D721Med (cell line): ENCODE measurements at regions not wholly inside any gene's neighbourhood (a gene's known extent, or its start where the extent isn't known, plus 50 kb on each side); places are given as distances from the start of the nearest gene placed in this dataset.
"Not testable (repeated sequence)": the region's sequence is repeated elsewhere in the genome, so short reads cannot be mapped to it uniquely, and the experiment has no call there.

ENCODE experiments used
- DNase-seq: peaks from one replicate; pipeline ENCODE4 v3.0.0; 2011; ENCODE audit warnings: low spot score; ENCODE audit not compliant: insufficient read length
- FAIRE-seq: peaks from 2 replicates; lab custom pipeline; 2011; peaks lifted over from hg19 to GRCh38; lab: Jason Lieb, UNC
- CTCF ChIP-seq: IDR thresholded peaks from 2 replicates; pipeline ENCODE4 v1.5.1; 2012; ENCODE audit warnings: mild to moderate bottlenecking, control low read depth; ENCODE audit not compliant: insufficient read depth; ENCODE audit errors: missing control alignments

DNA sequence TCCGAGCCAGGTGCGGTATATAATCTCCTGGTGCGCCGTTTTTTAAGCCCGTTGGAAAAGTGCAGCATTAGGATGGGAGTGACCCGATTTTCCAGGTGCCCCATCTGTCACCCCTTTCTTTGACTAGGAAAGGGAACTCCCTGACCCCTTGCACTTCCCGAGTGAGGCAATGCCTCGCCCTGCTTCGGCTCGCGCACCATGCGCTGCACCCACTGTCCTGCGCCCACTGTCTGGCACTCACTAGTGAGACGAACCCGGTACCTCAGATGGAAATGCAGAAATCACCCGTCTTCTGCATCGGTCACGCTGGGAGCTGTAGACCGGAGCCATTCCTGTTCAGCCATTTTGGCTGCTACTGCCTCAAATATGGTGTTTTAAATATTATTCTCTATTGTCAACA lies 198.0 kb downstream of the MEIS1 start:
- FAIRE-seq, DNase-seq: not testable (repeated sequence)

GRCh38 chr2:66633631-66634030 lies 198.7 kb downstream of the MEIS1 start:
- FAIRE-seq: no peak
- TF ChIP-seq CTCF: no peak
- DNase-seq: no peak

- no peak for TF ChIP-seq CTCF
- FAIRE-seq (no peak), DNase-seq (no peak)
Measured at GRCh38 chr2:66634784-66635183, 199.9 kb downstream of the MEIS1 start.

GRCh38 chr2:66641685-66642084 lies 206.8 kb downstream of the MEIS1 start:
- DNase-seq: no peak
- no peak for TF ChIP-seq CTCF
- FAIRE-seq: no peak

GRCh38 chr2:66648081-66648480 lies 213.2 kb downstream of the MEIS1 start:
- DNase-seq, FAIRE-seq: not testable (repeated sequence)

- FAIRE-seq: no peak
- TF ChIP-seq CTCF: no peak
- no peak for DNase-seq
Measured at GRCh38 chr2:66649006-66649405, 214.1 kb downstream of the MEIS1 start.

DNA sequence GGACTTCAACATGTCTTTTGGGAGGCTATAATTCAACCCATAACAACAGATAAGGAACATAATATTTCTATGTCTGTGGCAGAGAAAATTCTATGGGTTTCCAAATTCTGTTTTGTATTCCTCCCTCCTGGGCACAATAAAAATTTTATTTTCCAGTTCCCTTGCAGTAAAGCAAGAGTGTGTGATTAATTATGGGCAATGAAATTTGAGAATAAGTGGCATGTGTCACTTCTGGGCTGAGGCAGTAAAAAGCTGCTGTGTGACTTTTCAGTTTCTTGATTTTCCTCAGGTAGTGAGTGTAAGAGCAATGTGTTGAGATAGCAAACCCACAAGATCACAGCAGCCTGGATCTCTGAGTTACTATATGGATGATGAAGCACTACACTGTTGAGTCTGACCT lies 216.4 kb downstream of the MEIS1 start:
- TF ChIP-seq CTCF: no peak
- FAIRE-seq: no peak
- no peak for DNase-seq

DNA sequence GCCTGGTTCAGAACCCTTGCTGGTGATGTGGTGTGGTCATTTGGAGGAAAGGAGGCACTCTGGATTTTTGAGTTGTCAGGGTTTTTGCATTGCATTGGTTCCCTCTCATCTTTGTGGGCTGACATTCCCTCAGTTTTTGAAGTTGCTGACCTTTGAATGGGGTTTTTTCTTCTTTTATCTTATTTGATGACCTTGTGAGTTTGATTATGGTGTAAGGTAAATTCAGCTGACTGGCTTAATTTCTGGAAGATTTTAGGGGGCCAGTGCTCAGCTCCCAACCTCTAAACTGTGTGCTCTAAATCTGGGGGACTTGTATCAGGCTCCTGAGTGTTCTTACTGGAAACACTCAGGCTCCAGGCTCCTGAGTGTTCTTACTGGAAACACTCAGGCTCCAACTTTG lies 225.9 kb downstream of the MEIS1 start:
- FAIRE-seq: no peak
- no peak for TF ChIP-seq CTCF
- DNase-seq: no peak
